CD4-positive, alpha-beta T cell treated with Interleukin-17A for 1 hour (primary cell): ENCODE measurements at regions not wholly inside any gene's neighbourhood (a gene's known extent, or its start where the extent isn't known, plus 50 kb on each side); places are given as distances from the start of the nearest gene placed in this dataset.

Experiments used
- DNase-seq: peaks from one replicate; pipeline ENCODE4 v3.0.0-alpha.2; 2020

- DNase-seq, result no peak
Observed at GRCh38 chr5:124841829-124842712, 95.6 kb upstream of the ZNF608 start.

- no peak for DNase-seq
Observed at GRCh38 chr5:124842725-124843595, 96.5 kb upstream of the ZNF608 start.

- no peak for DNase-seq
Observed at GRCh38 chr5:124843596-124843899, 97.1 kb upstream of the ZNF608 start.

GRCh38 chr5:124844371-124844920 lies 98.0 kb upstream of the ZNF608 start:
- DNase-seq, result no peak

GRCh38 chr5:124847907-124848306 lies 101.5 kb upstream of the ZNF608 start:
- DNase-seq, result no peak

- DNase-seq, result no peak
Observed at GRCh38 chr5:124849774-124850173, 103.3 kb upstream of the ZNF608 start.

- DNase-seq, result no peak
Observed at GRCh38 chr5:124856726-124857125, 110.3 kb upstream of the ZNF608 start.

GRCh38 chr5:124858612-124859011 lies 112.2 kb upstream of the ZNF608 start:
- no peak for DNase-seq

- DNase-seq, result no peak
Observed at GRCh38 chr5:124859027-124859426, 112.6 kb upstream of the ZNF608 start.

- no peak for DNase-seq
Observed at GRCh38 chr5:124859556-124860290, 113.3 kb upstream of the ZNF608 start.

- DNase-seq, result no peak
Observed at GRCh38 chr5:124860291-124860655, 113.8 kb upstream of the ZNF608 start.

GRCh38 chr5:124865066-124865465 lies 118.6 kb upstream of the ZNF608 start:
- no peak for DNase-seq

GRCh38 chr5:124865603-124866354 lies 119.3 kb upstream of the ZNF608 start:
- DNase-seq, result no peak

- no peak for DNase-seq
Observed at GRCh38 chr5:124866355-124867136, 120.1 kb upstream of the ZNF608 start.

GRCh38 chr5:124867137-124867704 lies 120.8 kb upstream of the ZNF608 start:
- no peak for DNase-seq

- no peak for DNase-seq
Observed at GRCh38 chr5:124868676-124869075, 122.2 kb upstream of the ZNF608 start.

- DNase-seq, result no peak
Observed at GRCh38 chr5:124869426-124870033, 123.1 kb upstream of the ZNF608 start.

GRCh38 chr5:124870070-124870469 lies 123.6 kb upstream of the ZNF608 start:
- no peak for DNase-seq

- DNase-seq, result no peak
Observed at GRCh38 chr5:124871303-124871702, 124.9 kb upstream of the ZNF608 start.

GRCh38 chr5:124872086-124872485 lies 125.6 kb upstream of the ZNF608 start:
- no peak for DNase-seq

- no peak for DNase-seq
Observed at GRCh38 chr5:124872615-124873014, 126.2 kb upstream of the ZNF608 start.
